Subcutaneous abdominal adipose tissue (tissue), 5 donors: ENCODE measurements at regions not wholly inside any gene's neighbourhood (a gene's known extent, or its start where the extent isn't known, plus 50 kb on each side); places are given as distances from the start of the nearest gene placed in this dataset.

Experiments used
- H3K27ac ChIP-seq: one replicate; pipeline ENCODE4 v1.7.0; 2013; ENCODE audit warnings: low read depth, mild to moderate bottlenecking, inconsistent platforms, low read length, moderate library complexity
- H3K27me3 ChIP-seq, 5 donors: one replicate each; pipeline ENCODE4 v1.7.0; 2013; ENCODE audit warnings: low read length in 5 of 5, inconsistent platforms in 1 of 5; ENCODE audit not compliant: control insufficient read depth in 5 of 5, insufficient read depth in 4 of 5
- H3K36me3 ChIP-seq, 5 donors: one replicate each; pipeline ENCODE4 v1.7.0; 2013; ENCODE audit warnings: low read length in 5 of 5; ENCODE audit not compliant: control insufficient read depth in 5 of 5, insufficient read depth in 5 of 5
- H3K4me1 ChIP-seq, 5 donors: one replicate each; pipeline ENCODE4 v1.7.0; 2013; ENCODE audit warnings: low read length in 5 of 5, mild to moderate bottlenecking in 3 of 5, moderate library complexity in 1 of 5; ENCODE audit not compliant: control insufficient read depth in 5 of 5, insufficient read depth in 5 of 5
- H3K4me3 ChIP-seq, 5 donors: one replicate each; pipeline ENCODE4 v1.7.0; 2013; ENCODE audit warnings: low read length in 5 of 5, low read depth in 1 of 5
- H3K9ac ChIP-seq, 5 donors: one replicate each; pipeline ENCODE4 v1.7.0; 2013; ENCODE audit warnings: low read length in 5 of 5, mild to moderate bottlenecking in 4 of 5, moderate library complexity in 3 of 5
- H3K9me3 ChIP-seq, 5 donors: one replicate each; pipeline ENCODE4 v1.7.0; 2013; ENCODE audit warnings: low read length in 5 of 5; ENCODE audit not compliant: control insufficient read depth in 5 of 5
- donor health status: healthy.
- donor health status: healthy.
- donor health status: healthy.
- donor health status: healthy.
- donor health status: healthy.

DNA sequence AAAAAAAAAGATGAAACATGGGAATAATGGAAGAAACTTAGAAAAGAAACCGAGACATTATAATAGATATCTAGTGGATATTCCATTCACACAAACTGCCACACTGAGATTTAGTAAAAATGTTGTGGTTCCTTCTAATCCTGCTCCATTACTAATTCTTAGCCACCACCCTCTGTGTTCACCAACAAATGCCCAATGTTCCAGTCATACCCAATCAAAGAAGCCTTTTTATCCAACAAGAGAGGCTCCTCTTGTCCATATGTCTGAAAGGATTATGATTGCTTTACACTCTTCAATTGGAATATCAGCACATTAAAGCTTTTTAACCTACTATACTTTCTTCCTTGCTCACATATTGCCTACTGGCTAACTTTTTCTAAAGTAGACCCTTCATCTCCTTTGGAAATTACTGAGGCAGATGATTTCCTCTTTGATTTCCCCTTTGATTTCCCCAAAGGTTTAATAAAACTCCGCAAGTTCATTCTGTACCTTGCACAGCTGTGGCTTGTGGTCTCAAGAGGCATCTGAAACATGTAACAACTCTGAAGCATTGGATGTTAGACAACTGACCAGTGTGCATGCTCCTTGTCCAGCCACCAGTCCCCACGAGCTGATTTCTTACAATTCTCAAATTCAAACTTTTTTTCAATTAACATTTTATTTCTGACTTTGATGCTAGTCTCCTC lies 305.6 kb upstream of the LYPLAL1 start:
- H3K4me3 ChIP-seq: no peak overlapping the region
- no peaks in the 10 kb centered on the region for H3K9me3 ChIP-seq
- no peaks in the 10 kb centered on the region for H3K4me1 ChIP-seq

DNA sequence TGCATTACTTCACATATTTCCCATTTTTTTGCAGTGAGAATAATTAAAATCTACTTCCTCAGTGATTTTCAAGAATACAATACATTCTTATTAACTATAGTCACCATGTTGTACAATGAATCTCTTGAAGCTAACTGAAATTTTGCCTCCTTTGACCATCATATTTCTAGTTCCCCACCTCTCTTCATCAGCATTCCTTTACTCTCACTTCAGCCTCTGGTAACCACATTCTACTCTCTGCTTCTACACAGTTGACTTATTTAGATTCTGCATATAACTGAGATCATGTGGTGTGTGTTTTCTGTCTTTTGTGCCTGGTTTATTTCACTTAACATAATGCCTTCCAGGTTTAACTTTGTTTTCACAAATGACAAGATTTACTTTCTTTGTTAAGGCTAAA lies 304.4 kb upstream of the LYPLAL1 start:
- Histone ChIP-seq H3K27me3 (no peaks in the 10 kb centered on the region), H3K36me3 (no peaks in the 10 kb centered on the region), H3K9me3 (no peaks in the 10 kb centered on the region), H3K4me3 (no peak overlapping the region), H3K9ac (no peak overlapping the region), H3K4me1 (no peaks in the 10 kb centered on the region), H3K27ac (no peak overlapping the region)

More for the DNA sequence above, 305.6 kb upstream of the LYPLAL1 start:
- H3K27me3 ChIP-seq: no peaks in the 10 kb centered on the region
- H3K9ac ChIP-seq: no peak overlapping the region
- H3K36me3 ChIP-seq: no peaks in the 10 kb centered on the region
- H3K27ac ChIP-seq: no peak overlapping the region

DNA sequence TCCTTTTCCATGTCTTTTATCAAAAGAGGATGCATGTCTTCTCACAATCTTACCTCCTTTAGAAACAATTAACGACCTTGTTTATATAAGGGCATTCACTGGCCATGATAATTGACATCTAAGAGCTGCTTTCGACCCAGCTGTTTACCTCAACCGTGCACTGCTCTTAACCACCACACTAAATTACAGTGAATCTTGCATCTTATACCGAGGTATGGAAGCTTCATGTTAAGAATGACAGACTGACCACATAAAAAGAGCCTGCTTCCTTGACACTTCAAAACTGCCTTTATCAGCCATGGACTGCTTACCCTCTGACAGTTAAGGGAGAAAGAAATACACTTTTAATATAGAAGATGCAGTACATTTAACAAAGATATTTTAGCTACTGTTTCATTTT lies 301.7 kb upstream of the LYPLAL1 start:
- H3K4me1 ChIP-seq: no peaks in the 10 kb centered on the region
- no peaks in the 10 kb centered on the region for H3K27me3 ChIP-seq
- no peak overlapping the region for H3K9ac ChIP-seq
- no peak overlapping the region for H3K4me3 ChIP-seq
- no peak overlapping the region for H3K27ac ChIP-seq
- no peaks in the 10 kb centered on the region for H3K9me3 ChIP-seq
- no peaks in the 10 kb centered on the region for H3K36me3 ChIP-seq

DNA sequence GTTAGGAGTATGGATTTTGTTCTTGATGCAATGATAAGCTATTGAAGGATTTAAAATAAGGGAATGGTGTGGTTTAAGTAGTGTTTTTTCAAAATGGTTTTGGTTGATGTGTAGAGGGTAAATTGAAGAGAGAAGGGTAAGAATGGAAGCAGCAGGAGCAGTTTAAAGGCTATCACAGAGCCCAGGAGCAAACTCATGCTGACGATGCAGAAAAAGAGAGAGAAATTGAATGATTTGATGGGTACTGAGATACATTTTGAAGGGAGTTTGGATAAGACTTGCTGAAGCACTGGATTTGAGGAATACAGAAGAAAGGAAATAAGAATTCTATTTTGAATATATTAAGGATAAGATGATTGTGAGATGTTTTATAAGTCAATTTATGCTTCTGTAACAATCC lies 300.8 kb upstream of the LYPLAL1 start:
- H3K9ac ChIP-seq: no peak overlapping the region
- no peak overlapping the region for H3K27ac ChIP-seq
- no peak overlapping the region for H3K4me3 ChIP-seq
- H3K9me3 ChIP-seq: no peaks in the 10 kb centered on the region
- no peaks in the 10 kb centered on the region for H3K4me1 ChIP-seq
- no peaks in the 10 kb centered on the region for H3K27me3 ChIP-seq
- H3K36me3 ChIP-seq: no peaks in the 10 kb centered on the region

DNA sequence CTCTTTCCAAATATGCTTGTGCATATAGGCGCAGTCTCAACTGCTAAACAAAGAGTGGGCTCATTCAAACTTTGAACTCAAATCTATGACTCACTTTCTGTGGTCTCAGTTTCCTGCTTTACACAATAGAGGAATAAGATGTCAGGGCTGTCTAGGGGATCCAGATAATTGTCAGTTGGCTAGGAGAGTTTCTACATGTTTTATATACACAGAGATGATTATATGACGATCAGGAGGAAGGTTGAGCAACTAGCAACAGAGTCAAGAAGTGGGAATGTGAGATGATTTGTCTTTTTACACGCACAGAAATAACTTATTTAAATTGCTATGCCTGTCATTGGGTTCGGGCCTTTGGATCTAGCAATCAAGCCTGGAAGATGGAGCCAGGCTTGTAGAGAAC lies 299.4 kb upstream of the LYPLAL1 start:
- Histone ChIP-seq H3K4me1 (no peaks in the 10 kb centered on the region), H3K9ac (no peak overlapping the region), H3K9me3 (no peaks in the 10 kb centered on the region), H3K27me3 (no peaks in the 10 kb centered on the region), H3K27ac (no peak overlapping the region), H3K4me3 (no peak overlapping the region), H3K36me3 (no peaks in the 10 kb centered on the region)

DNA sequence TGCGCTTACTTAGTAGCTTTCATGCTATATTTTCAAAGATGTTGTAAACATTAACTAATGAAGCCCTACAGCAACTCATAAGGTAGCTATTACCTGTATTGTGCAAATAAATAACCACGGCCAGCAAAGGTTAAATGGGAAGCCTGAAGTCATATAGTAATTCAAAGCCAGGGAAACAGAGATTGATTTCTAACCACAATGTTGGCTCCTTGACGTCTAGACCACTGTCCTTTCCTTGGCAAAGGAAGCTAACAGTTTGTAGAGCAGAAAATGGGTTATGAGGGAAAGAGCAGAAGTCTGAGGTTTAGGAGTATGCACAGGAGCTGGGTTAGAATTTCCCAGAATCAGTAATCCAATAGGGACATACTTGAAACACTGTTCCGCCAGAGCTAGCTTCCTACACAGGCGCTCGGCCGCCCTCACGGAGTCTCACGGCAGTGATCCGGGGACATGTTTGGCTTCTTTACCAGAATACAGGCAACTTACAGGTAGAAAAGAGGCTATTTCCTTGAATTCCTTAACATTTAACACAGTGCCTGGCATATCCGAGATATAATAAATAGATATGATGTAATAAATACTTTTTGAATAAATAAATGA lies 298.8 kb upstream of the LYPLAL1 start:
- no peaks in the 10 kb centered on the region for H3K36me3 ChIP-seq
- H3K9ac ChIP-seq: no peak overlapping the region
- no peaks in the 10 kb centered on the region for H3K4me1 ChIP-seq
- no peaks in the 10 kb centered on the region for H3K9me3 ChIP-seq
- no peak overlapping the region for H3K27ac ChIP-seq
- no peak overlapping the region for H3K4me3 ChIP-seq
- H3K27me3 ChIP-seq: no peaks in the 10 kb centered on the region

DNA sequence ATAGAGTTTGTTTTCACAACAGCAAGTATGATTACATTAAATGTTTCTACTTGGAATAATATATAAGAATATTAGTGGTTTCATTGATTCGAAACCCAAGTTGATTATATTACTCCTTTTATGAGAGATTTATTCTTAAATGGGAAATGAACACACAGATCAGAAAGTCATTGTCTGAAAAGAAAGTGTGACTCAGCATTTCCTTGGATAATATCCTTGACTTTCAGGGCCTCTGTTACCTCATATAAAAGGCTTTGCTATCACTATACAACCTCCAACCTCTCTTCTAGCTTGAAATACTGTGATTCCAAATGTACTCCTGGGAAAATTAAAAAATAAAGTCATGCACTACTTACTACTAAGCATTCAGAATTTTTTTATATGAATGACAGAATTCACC lies 295.3 kb upstream of the LYPLAL1 start:
- Histone ChIP-seq H3K27me3 (no peaks in the 10 kb centered on the region), H3K27ac (no peak overlapping the region), H3K36me3 (no peaks in the 10 kb centered on the region), H3K9me3 (no peaks in the 10 kb centered on the region), H3K9ac (no peak overlapping the region), H3K4me1 (no peaks in the 10 kb centered on the region), H3K4me3 (no peak overlapping the region)

DNA sequence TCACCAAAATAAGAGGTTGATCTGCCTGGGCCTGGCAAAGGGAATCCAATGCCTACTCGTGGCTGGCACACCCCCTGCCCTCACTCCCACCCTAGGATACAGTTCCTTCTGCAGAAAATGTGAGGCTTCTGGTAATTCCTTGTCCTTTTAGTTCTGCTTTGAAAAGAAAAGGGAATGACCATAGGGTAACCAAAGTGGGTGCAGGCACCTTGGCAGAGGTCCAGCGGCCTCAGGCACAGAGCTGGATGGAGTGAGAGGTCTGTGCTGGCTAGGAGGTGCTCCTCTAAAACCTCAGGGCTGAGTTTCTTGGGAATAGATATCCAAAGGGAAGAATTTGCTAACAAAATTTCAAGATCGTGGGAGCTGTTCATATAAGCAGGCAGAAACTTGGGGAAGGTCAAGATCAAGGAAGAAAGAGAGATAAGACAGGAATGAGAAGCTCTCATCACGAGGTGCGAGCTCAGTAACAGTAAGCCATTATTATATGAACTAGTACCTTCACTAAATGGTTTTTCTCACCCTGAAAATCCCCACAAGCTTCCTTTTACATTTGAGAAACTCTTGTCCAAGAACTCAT lies 293.1 kb upstream of the LYPLAL1 start:
- Histone ChIP-seq H3K36me3 (no peaks in the 10 kb centered on the region), H3K27ac (no peak overlapping the region), H3K9me3 (no peaks in the 10 kb centered on the region), H3K4me3 (no peak overlapping the region), H3K4me1 (no peaks in the 10 kb centered on the region), H3K27me3 (no peaks in the 10 kb centered on the region), H3K9ac (no peak overlapping the region)

DNA sequence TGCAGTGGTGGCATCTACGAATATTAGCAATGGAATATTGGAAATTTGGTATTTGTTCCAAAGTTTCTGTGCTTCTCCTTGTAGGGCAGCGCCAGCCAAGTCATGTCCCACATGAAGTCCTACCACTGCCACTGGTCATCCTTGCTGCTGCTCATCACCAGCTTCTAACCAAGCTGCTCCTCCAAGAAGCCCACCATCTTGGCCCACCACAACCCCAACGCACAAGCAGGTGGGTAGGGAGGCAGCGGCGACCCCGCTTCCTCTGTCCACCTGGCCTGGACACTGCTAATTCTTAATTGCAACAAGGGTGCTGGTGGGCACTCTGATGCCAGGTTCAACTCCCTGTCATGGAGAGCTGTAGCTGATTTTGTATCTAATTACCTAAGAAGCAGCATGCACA lies 291.2 kb upstream of the LYPLAL1 start:
- H3K4me1 ChIP-seq: no peaks in the 10 kb centered on the region
- no peaks in the 10 kb centered on the region for H3K27me3 ChIP-seq
- H3K4me3 ChIP-seq: no peak overlapping the region
- H3K36me3 ChIP-seq: no peaks in the 10 kb centered on the region
- H3K9me3 ChIP-seq: no peaks in the 10 kb centered on the region
- H3K9ac ChIP-seq: no peak overlapping the region
- H3K27ac ChIP-seq: no peak overlapping the region

DNA sequence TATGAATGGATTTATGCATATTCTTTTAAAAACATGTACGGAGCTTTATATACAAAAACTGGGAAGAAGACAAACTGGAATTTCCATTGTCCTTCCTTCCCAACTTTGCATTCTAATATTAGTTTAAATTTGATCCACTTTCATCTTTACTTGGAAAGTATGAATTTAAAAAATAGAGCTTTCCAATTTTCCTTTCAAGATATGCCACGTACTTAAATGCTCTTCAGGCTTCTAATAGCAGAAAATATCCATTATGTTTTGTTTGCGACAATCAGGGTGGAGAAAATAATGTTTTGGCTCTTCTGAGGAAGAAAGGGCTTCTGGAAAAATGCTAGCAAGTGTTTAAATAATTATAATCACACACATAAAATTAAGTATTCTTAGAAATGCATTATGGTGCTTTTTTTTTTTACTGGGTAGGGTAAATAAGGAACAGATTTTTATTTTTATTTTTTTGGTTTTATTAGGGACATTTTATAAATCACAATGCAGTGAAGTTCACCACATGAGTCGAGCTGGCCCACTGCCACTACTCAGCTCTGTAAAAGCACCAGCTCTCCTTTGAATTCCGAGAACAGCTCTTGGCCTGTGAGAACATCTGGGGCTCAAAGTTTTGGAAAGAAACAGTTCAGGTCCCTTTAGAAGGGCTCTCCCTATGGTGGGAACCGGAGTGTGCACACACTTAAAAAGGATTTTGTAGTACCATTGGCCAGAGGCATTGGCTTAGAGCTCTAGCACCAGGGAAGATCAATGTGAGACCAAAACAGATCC lies 287.4 kb upstream of the LYPLAL1 start:
- Histone ChIP-seq H3K27ac (no peak overlapping the region), H3K27me3 (no peaks in the 10 kb centered on the region), H3K9me3 (no peaks in the 10 kb centered on the region), H3K4me1 (no peaks in the 10 kb centered on the region), H3K36me3 (no peaks in the 10 kb centered on the region), H3K9ac (no peak overlapping the region), H3K4me3 (no peak overlapping the region)
